Stimulated activated CD8-positive, alpha-beta memory T cell treated with anti-CD3 and anti-CD28 coated beads, Interleukin-4, amount 100 ng/mL, for 4 hours (primary cell): ENCODE measurements at regions not wholly inside any gene's neighbourhood (a gene's known extent, or its start where the extent isn't known, plus 50 kb on each side); places are given as distances from the start of the nearest gene placed in this dataset.

ENCODE experiments used
- DNase-seq, 2 donors: peaks; one replicate each; pipeline ENCODE4 v3.0.0-alpha.2; 2020; ENCODE audit warnings: low read depth in 2 of 2, low spot score in 1 of 2

- DNase-seq: no peak
These were observed 350.2 kb upstream of the TSHZ3 start for GRCh38 chr19:31699421-31699820.

- no peak for DNase-seq
These were observed 351.9 kb upstream of the TSHZ3 start for GRCh38 chr19:31701146-31701545.

- no peak for DNase-seq
These were observed 356.4 kb upstream of the TSHZ3 start for GRCh38 chr19:31705656-31706055.

GRCh38 chr19:31706131-31706530 lies 356.9 kb upstream of the TSHZ3 start:
- no peak for DNase-seq

GRCh38 chr19:31706691-31707620 lies 357.7 kb upstream of the TSHZ3 start:
- no peak for DNase-seq

- DNase-seq: no peak
These were observed 359.3 kb upstream of the TSHZ3 start for GRCh38 chr19:31708520-31708919.

- DNase-seq: no peak
These were observed 360.2 kb upstream of the TSHZ3 start for GRCh38 chr19:31709476-31709875.

GRCh38 chr19:31715249-31715945 lies 366.2 kb upstream of the TSHZ3 start:
- no peak for DNase-seq

- no peak for DNase-seq
These were observed 367.6 kb upstream of the TSHZ3 start for GRCh38 chr19:31716826-31717225.

- DNase-seq: no peak
These were observed 368.2 kb upstream of the TSHZ3 start for GRCh38 chr19:31717269-31717923.

- DNase-seq: no peak
These were observed 368.8 kb upstream of the TSHZ3 start for GRCh38 chr19:31718032-31718431.

GRCh38 chr19:31718898-31719297 lies 369.7 kb upstream of the TSHZ3 start:
- DNase-seq: no peak

- no peak for DNase-seq
These were observed 373.9 kb upstream of the TSHZ3 start for GRCh38 chr19:31723101-31723500.

- no peak for DNase-seq
These were observed 375.8 kb upstream of the TSHZ3 start for GRCh38 chr19:31725051-31725450.

GRCh38 chr19:31727536-31727935 lies 378.3 kb upstream of the TSHZ3 start:
- DNase-seq: no peak

- DNase-seq: no peak
These were observed 381.0 kb upstream of the TSHZ3 start for GRCh38 chr19:31730270-31730669.

GRCh38 chr19:31733591-31733990 lies 384.4 kb upstream of the TSHZ3 start:
- DNase-seq: no peak

GRCh38 chr19:31742249-31742648 lies 393.0 kb upstream of the TSHZ3 start:
- DNase-seq: no peak

- DNase-seq: no peak
These were observed 396.5 kb upstream of the TSHZ3 start for GRCh38 chr19:31745731-31746130.

GRCh38 chr19:31749231-31749630 lies 400.0 kb upstream of the TSHZ3 start:
- no peak for DNase-seq

- no peak for DNase-seq
These were observed 410.1 kb upstream of the TSHZ3 start for GRCh38 chr19:31759359-31759758.
